ENCODE measurements at regions not wholly inside any gene's neighbourhood (a gene's known extent, or its start where the extent isn't known, plus 50 kb on each side); places are given as distances from the start of the nearest gene placed in this dataset.

DNA sequence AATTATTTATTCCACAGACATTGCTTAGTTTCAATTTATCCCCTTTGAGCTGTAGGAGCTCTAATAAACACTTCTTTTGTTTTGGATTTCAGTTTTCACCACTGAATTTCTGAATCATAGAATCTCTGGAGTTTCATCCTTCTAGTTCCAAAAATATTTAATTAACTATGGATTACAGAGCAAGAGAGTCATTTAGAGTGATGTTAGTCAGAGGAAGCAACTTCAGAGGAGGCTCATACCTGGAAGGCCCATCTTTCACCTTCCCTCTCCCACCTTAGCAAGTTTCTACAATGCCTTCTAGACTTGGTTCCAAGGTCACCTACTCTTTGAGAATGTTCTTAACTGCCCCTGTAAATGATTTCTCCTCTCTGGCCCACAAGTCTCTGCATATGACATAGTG, 353.2 kb downstream of the SPRY2 start:
- Histone ChIP-seq H3K9me1 (ENCODE audit: insufficient read depth, low read length) (no peaks in the 10 kb centered on the region; the same call in 1 of the 2 replicates), H4K5ac (ENCODE audit: low read depth, low read length) (peak overlapping the region; percentile 87; the same call in 1 of the 2 replicates), H2AK9ac (replicated peaks; ENCODE audit: low read depth, low read length, poor library complexity) (no peak overlapping the region), H3K9me3 (ENCODE audit: control insufficient read depth, insufficient read depth, low read length) (no peaks in the 10 kb centered on the region), H4K8ac (ENCODE audit: low read depth in 2 of 2, low read length in 2 of 2) (peak overlapping the region in 1 of 2 experiments; percentile 53; a peak in 1 of 4 replicates), H3K4me1 (ENCODE audit: control insufficient read depth, insufficient read depth, low read length) (peaks cover 8% of the 10 kb centered on the region; the same call in 1 of the 2 replicates), H4K91ac (ENCODE audit: insufficient read depth, low read depth, low read length) (peak overlapping the region; percentile 55; the same call in 1 of the 2 replicates), H2BK15ac (ENCODE audit: low read depth, low read length) (0 out of 3 replicates have a peak overlapping the region, but pooled peaks have one; percentile 72), H2AK5ac (ENCODE audit: low read depth, low read length) (peak overlapping the region; percentile 43; the same call in 1 of the 2 replicates), H3K56ac (ENCODE audit: extremely low read depth, insufficient read depth, low read length) (no peak overlapping the region), H3K27me3 (ENCODE audit: control insufficient read depth, insufficient read depth, low read length) (no peaks in the 10 kb centered on the region), H3K18ac (ENCODE audit: low read depth, low read length) (peak overlapping the region; percentile 88; the same call in 1 of the 2 replicates), H3K23ac (ENCODE audit: low read depth, low read length) (0 out of 2 replicates have a peak overlapping the region, but pooled peaks have one; percentile 33), H3K9ac (ENCODE audit: low read depth, low read length) (no peak overlapping the region), H2AFZ (replicated peaks; ENCODE audit: low read length, poor library complexity) (no peak overlapping the region), H4K20me1 (ENCODE audit: insufficient read depth, low read length) (no peaks in the 10 kb centered on the region), H2BK120ac (ENCODE audit: low read depth, low read length) (peak overlapping the region; percentile 66), H3K27ac (ENCODE audit: insufficient read depth, low read length) (no peak overlapping the region; the same call in 1 of the 2 replicates), H3K4ac (ENCODE audit: low read depth, low read length) (peak overlapping the region; percentile 58; the same call in 1 of the 2 replicates), H2BK20ac (ENCODE audit: low read depth, low read length) (peak overlapping the region; percentile 83), H3K4me3 (ENCODE audit: insufficient read depth, low read depth, low read length) (no peak overlapping the region), H2BK5ac (ENCODE audit: low read depth, low read length, poor library complexity, severe bottlenecking) (peak overlapping the region; percentile 91), H3K36me3 (ENCODE audit: control insufficient read depth, insufficient read depth, low read length) (no peaks in the 10 kb centered on the region), H3K4me2 (ENCODE audit: low read depth, low read length) (peak overlapping the region; percentile 23; the same call in 1 of the 2 replicates), H3K79me1 (ENCODE audit: low read depth in 1 of 2, low read length in 2 of 2) (no peaks in the 10 kb centered on the region; a peak in 1 of 4 replicates), H3K14ac (replicated peaks; ENCODE audit: low read depth, low read length) (peak overlapping the region; percentile 85)
- intact Hi-C loops (cut with micrococcal nuclease) (no loop called here), dilution Hi-C loops (cut with HindIII; ENCODE audit: low sequenced_read_pairs, unreplicated experiment) (no loop called here), in situ Hi-C loops (cut with MboI; ENCODE audit: low sequenced_read_pairs) (no loop called here)
- CTCF ChIA-PET: interaction anchor here (0.6 to 1.2 kb wide), 4 partner anchors 14 to 427 kb away, joined by 3 to 4 read pairs (median 4); no protein-coding TSS in a partner anchor
- BruUV-seq (replicated peaks): no TSS peak
- ATAC-seq (ENCODE audit: low read depth) (no peak), DNase-seq (no peak)
- POLR2A ChIA-PET (ENCODE audit: unreplicated experiment): no interaction called here
- TF ChIP-seq BHLHE40 (IDR thresholded peaks at IDR 0.05; ENCODE audit: low read depth, low read length) (no peak), MXI1 (IDR thresholded peaks at IDR 0.05; ENCODE audit: borderline replicate concordance, low read depth, low read length) (no peak)
- TF ChIP-seq, protein P1, sequence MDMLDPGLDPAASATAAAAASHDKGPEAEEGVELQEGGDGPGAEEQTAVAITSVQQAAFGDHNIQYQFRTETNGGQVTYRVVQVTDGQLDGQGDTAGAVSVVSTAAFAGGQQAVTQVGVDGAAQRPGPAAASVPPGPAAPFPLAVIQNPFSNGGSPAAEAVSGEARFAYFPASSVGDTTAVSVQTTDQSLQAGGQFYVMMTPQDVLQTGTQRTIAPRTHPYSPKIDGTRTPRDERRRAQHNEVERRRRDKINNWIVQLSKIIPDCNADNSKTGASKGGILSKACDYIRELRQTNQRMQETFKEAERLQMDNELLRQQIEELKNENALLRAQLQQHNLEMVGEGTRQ (IDR thresholded peaks at IDR 0.05; ENCODE audit: low read depth, low read length): no peak

All from IMR-90 (cell line).